ENCODE measurements at regions not wholly inside any gene's neighbourhood (a gene's known extent, or its start where the extent isn't known, plus 50 kb on each side); places are given as distances from the start of the nearest gene placed in this dataset.

DNA sequence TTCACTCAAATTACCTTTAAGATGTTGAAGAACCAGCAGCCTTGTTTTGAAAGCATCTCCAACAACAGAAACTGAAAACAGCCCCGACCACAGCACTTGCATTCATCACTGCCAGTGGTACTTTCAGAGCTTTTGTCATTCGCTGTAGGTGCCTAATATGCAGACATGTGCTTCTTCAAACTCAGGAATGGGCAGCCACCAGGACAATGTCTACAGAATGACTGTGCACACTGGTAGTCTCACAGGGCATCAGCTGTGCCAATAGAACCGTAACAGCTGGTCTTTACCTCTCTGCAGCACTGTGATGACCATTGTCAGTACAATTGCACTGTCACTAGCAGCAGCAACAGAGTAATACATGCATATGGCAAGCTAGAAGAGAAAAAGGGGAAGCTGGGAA lies 1149.7 kb downstream of the STPG2 start:
- TF ChIP-seq, protein P1, sequence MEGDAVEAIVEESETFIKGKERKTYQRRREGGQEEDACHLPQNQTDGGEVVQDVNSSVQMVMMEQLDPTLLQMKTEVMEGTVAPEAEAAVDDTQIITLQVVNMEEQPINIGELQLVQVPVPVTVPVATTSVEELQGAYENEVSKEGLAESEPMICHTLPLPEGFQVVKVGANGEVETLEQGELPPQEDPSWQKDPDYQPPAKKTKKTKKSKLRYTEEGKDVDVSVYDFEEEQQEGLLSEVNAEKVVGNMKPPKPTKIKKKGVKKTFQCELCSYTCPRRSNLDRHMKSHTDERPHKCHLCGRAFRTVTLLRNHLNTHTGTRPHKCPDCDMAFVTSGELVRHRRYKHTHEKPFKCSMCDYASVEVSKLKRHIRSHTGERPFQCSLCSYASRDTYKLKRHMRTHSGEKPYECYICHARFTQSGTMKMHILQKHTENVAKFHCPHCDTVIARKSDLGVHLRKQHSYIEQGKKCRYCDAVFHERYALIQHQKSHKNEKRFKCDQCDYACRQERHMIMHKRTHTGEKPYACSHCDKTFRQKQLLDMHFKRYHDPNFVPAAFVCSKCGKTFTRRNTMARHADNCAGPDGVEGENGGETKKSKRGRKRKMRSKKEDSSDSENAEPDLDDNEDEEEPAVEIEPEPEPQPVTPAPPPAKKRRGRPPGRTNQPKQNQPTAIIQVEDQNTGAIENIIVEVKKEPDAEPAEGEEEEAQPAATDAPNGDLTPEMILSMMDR (IDR thresholded peaks at IDR 0.05 in 4 of 5, conservative IDR thresholded peaks at IDR 0.05 in 1 of 5): no peak
- no peak for TF ChIP-seq POLR2A (IDR thresholded peaks at IDR 0.05)
